NCI-H1417 treated with DMSO at 0.1 percent for 48 hours (cell line): ENCODE measurements at regions not wholly inside any gene's neighbourhood (a gene's known extent, or its start where the extent isn't known, plus 50 kb on each side); places are given as distances from the start of the nearest gene placed in this dataset.
"Not testable (repeated sequence)": the region's sequence is repeated elsewhere in the genome, so short reads cannot be mapped to it uniquely, and the experiment has no call there.

Experiments
- DNase-seq: peaks from one replicate; lab custom pipeline; 2025; lab: John Stamatoyannopoulos, UW

GRCh38 chr3:96324087-96324486, 490.3 kb upstream of the EPHA6 start:
- DNase-seq: no peak

GRCh38 chr3:96330795-96331194, 483.6 kb upstream of the EPHA6 start:
- no peak for DNase-seq

- no peak for DNase-seq
Observed at GRCh38 chr3:96331341-96331740, 483.1 kb upstream of the EPHA6 start.

- no peak for DNase-seq
Observed at GRCh38 chr3:96334779-96335178, 479.6 kb upstream of the EPHA6 start.

- DNase-seq: no peak
Observed at GRCh38 chr3:96347289-96347688, 467.1 kb upstream of the EPHA6 start.

- not testable (repeated sequence) for DNase-seq
Observed at GRCh38 chr3:96351598-96351997, 462.8 kb upstream of the EPHA6 start.

GRCh38 chr3:96354106-96354505, 460.3 kb upstream of the EPHA6 start:
- no peak for DNase-seq

- DNase-seq: no peak
Observed at GRCh38 chr3:96354742-96355141, 459.7 kb upstream of the EPHA6 start.

- no peak for DNase-seq
Observed at GRCh38 chr3:96361241-96361640, 453.2 kb upstream of the EPHA6 start.

- DNase-seq: no peak
Observed at GRCh38 chr3:96370637-96371036, 443.8 kb upstream of the EPHA6 start.

GRCh38 chr3:96410006-96410730, 404.2 kb upstream of the EPHA6 start:
- no peak for DNase-seq

GRCh38 chr3:96416549-96417255, 397.7 kb upstream of the EPHA6 start:
- no peak for DNase-seq

GRCh38 chr3:96428097-96428496, 386.3 kb upstream of the EPHA6 start:
- no peak for DNase-seq

- DNase-seq: no peak
Observed at GRCh38 chr3:96430079-96430478, 384.3 kb upstream of the EPHA6 start.

- no peak for DNase-seq
Observed at GRCh38 chr3:96434651-96435050, 379.7 kb upstream of the EPHA6 start.

GRCh38 chr3:96449346-96449745, 365.0 kb upstream of the EPHA6 start:
- no peak for DNase-seq

GRCh38 chr3:96449803-96450202, 364.6 kb upstream of the EPHA6 start:
- DNase-seq: peak; percentile 38

GRCh38 chr3:96450699-96451098, 363.7 kb upstream of the EPHA6 start:
- DNase-seq: no peak

- no peak for DNase-seq
Observed at GRCh38 chr3:96465521-96465920, 348.9 kb upstream of the EPHA6 start.

- DNase-seq: no peak
Observed at GRCh38 chr3:96466441-96466840, 348.0 kb upstream of the EPHA6 start.

- DNase-seq: no peak
Observed at GRCh38 chr3:96467639-96468038, 346.8 kb upstream of the EPHA6 start.

- DNase-seq: no peak
Observed at GRCh38 chr3:96478496-96478895, 335.9 kb upstream of the EPHA6 start.

GRCh38 chr3:96480881-96481280, 333.5 kb upstream of the EPHA6 start:
- DNase-seq: no peak

GRCh38 chr3:96483191-96483590, 331.2 kb upstream of the EPHA6 start:
- DNase-seq: not testable (repeated sequence)
